IMR-90 (cell line): ENCODE measurements at regions not wholly inside any gene's neighbourhood (a gene's known extent, or its start where the extent isn't known, plus 50 kb on each side); places are given as distances from the start of the nearest gene placed in this dataset.

ENCODE experiments used
- ATAC-seq: fragments of 200-7000 bp; cut with Tn5 transposase; 2 replicates; pipeline ENCODE4 v1.9.1; 2020; ENCODE audit warnings: low read depth, mild to moderate bottlenecking, moderate library complexity
- BruUV-seq: library from RNA; stranded (reverse); fragments of 400-500 nt; replicated peaks from 2 replicates; lab custom pipeline; 2021; lab: Mats Ljungman, UMichigan
- CTCF ChIA-PET: fragments of 300-600 bp; formaldehyde crosslinking; extraction: SDS; loops from one replicate; lab custom pipeline; 2021; ENCODE audit warnings: antibody characterized with exemption; lab: Yijun Ruan, JAX
- POLR2A ChIA-PET: fragments of 300-600 bp; sonication (Branson Sonifier 250); formaldehyde crosslinking; loops from one replicate; lab custom pipeline; 2022; ENCODE audit warnings: antibody characterized with exemption; ENCODE audit not compliant: unreplicated experiment; lab: Charles Lee
- DNase-seq: peaks from one replicate; pipeline ENCODE4 v3.0.0; 2013
- H2AFZ ChIP-seq: replicated peaks from 2 replicates; pipeline ENCODE3; 2013; ENCODE audit warnings: low read length, mild to moderate bottlenecking; ENCODE audit not compliant: poor library complexity
- H2AK5ac ChIP-seq: 2 replicates; pipeline ENCODE4 v1.6.1; 2013; ENCODE audit warnings: low read depth, low read length, inconsistent platforms
- H2AK9ac ChIP-seq: replicated peaks from 2 replicates; pipeline ENCODE3; 2013; ENCODE audit warnings: mild to moderate bottlenecking, low read depth, low read length, moderate library complexity; ENCODE audit not compliant: poor library complexity
- H2BK120ac ChIP-seq: 2 replicates; pipeline ENCODE4 v1.6.1; 2013; ENCODE audit warnings: low read depth, low read length, inconsistent platforms
- H2BK15ac ChIP-seq: 3 replicates; pipeline ENCODE4 v1.6.1; 2013; ENCODE audit warnings: low read depth, low read length, inconsistent platforms
- H2BK20ac ChIP-seq: 2 replicates; pipeline ENCODE4 v1.6.1; 2013; ENCODE audit warnings: low read depth, mild to moderate bottlenecking, inconsistent platforms, low read length, moderate library complexity
- H2BK5ac ChIP-seq: 2 replicates; pipeline ENCODE4 v1.6.1; 2013; ENCODE audit warnings: mild to moderate bottlenecking, low read depth, low read length, inconsistent platforms; ENCODE audit not compliant: poor library complexity, severe bottlenecking
- H3K14ac ChIP-seq: replicated peaks from 2 replicates; pipeline ENCODE4 v1.6.1; 2013; ENCODE audit warnings: low read depth, low read length, inconsistent platforms
- H3K18ac ChIP-seq: 2 replicates; pipeline ENCODE4 v1.6.1; 2013; ENCODE audit warnings: low read depth, low read length, control low read depth
- H3K23ac ChIP-seq: 2 replicates; pipeline ENCODE4 v1.6.1; 2013; ENCODE audit warnings: low read depth, low read length, inconsistent platforms
- H3K27ac ChIP-seq: 2 replicates; pipeline ENCODE4 v1.5.1; 2013; ENCODE audit warnings: mild to moderate bottlenecking, control low read depth, low read length; ENCODE audit not compliant: insufficient read depth
- H3K27me3 ChIP-seq: 2 replicates; pipeline ENCODE4 v1.6.1; 2013; ENCODE audit warnings: low read length; ENCODE audit not compliant: control insufficient read depth, insufficient read depth
- H3K36me3 ChIP-seq: 2 replicates; pipeline ENCODE4 v1.6.1; 2013; ENCODE audit warnings: low read length, mixed read lengths; ENCODE audit not compliant: control insufficient read depth, insufficient read depth
- H3K4ac ChIP-seq: 2 replicates; pipeline ENCODE4 v1.6.1; 2013; ENCODE audit warnings: low read depth, low read length, inconsistent platforms
- H3K4me1 ChIP-seq: 2 replicates; pipeline ENCODE4 v1.6.1; 2013; ENCODE audit warnings: low read length, mixed read lengths; ENCODE audit not compliant: control insufficient read depth, insufficient read depth
- H3K4me2 ChIP-seq: 2 replicates; pipeline ENCODE4 v1.6.1; 2013; ENCODE audit warnings: low read depth, mild to moderate bottlenecking, control low read depth, low read length, moderate library complexity
- H3K4me3 ChIP-seq: 2 replicates; pipeline ENCODE4 v1.5.1; 2013; ENCODE audit warnings: low read depth, mild to moderate bottlenecking, control low read depth, low read length, moderate library complexity; ENCODE audit not compliant: insufficient read depth
- H3K56ac ChIP-seq: 2 replicates; pipeline ENCODE4 v1.6.1; 2013; ENCODE audit warnings: low read length, inconsistent platforms; ENCODE audit not compliant: insufficient read depth; ENCODE audit errors: extremely low read depth
- H3K79me1 ChIP-seq, 2 experiments: 2 replicates each; pipeline ENCODE4 v1.6.1; 2013; ENCODE audit warnings: low read length in 2 of 2, inconsistent platforms in 1 of 2, low read depth in 1 of 2
- H3K9ac ChIP-seq: 2 replicates; pipeline ENCODE4 v1.6.1; 2013; ENCODE audit warnings: low read depth, low read length, control low read depth
- H3K9me1 ChIP-seq: 2 replicates; pipeline ENCODE4 v1.6.1; 2013; ENCODE audit warnings: low read length, inconsistent platforms; ENCODE audit not compliant: insufficient read depth
- H3K9me3 ChIP-seq: 2 replicates; pipeline ENCODE4 v1.6.1; 2013; ENCODE audit warnings: low read length; ENCODE audit not compliant: control insufficient read depth, insufficient read depth
- H4K20me1 ChIP-seq: 2 replicates; pipeline ENCODE4 v1.6.1; 2013; ENCODE audit warnings: low read length, inconsistent platforms; ENCODE audit not compliant: insufficient read depth
- H4K5ac ChIP-seq: 2 replicates; pipeline ENCODE4 v1.6.1; 2013; ENCODE audit warnings: mild to moderate bottlenecking, low read depth, low read length, control low read depth
- H4K8ac ChIP-seq, 2 experiments: 2 replicates each; pipeline ENCODE4 v1.6.1; 2013; ENCODE audit warnings: low read depth in 2 of 2, low read length in 2 of 2, control low read depth in 1 of 2, inconsistent platforms in 1 of 2
- H4K91ac ChIP-seq: 2 replicates; pipeline ENCODE4 v1.6.1; 2013; ENCODE audit warnings: low read depth, low read length, inconsistent platforms; ENCODE audit not compliant: insufficient read depth
- BHLHE40 ChIP-seq: fragments of 150-350 bp; IDR thresholded peaks from 2 replicates; pipeline ENCODE4 v1.6.1; 2016; ENCODE audit warnings: mild to moderate bottlenecking, low read depth, low read length
- CEBPB ChIP-seq: IDR thresholded peaks from 2 replicates; pipeline ENCODE4 v1.6.1; 2012; ENCODE audit warnings: low read depth, low read length, improper control_type of control experiment
- CHD1 ChIP-seq: IDR thresholded peaks from 2 replicates; pipeline ENCODE4 v1.6.1; 2012; ENCODE audit warnings: low read depth, low read length, improper control_type of control experiment
- ELK1 ChIP-seq: fragments of 150-350 bp; IDR thresholded peaks from 2 replicates; pipeline ENCODE4 v1.6.1; 2016; ENCODE audit warnings: low read depth, mild to moderate bottlenecking, low read length, moderate library complexity, borderline replicate concordance
- FOS ChIP-seq: fragments of 150-350 bp; IDR thresholded peaks from 2 replicates; pipeline ENCODE4 v1.6.1; 2016; ENCODE audit warnings: low read depth, low read length
- MAFK ChIP-seq: IDR thresholded peaks from 2 replicates; pipeline ENCODE4 v1.6.1; 2012; ENCODE audit warnings: low read depth, low read length, improper control_type of control experiment
- MAZ ChIP-seq: IDR thresholded peaks from 2 replicates; pipeline ENCODE4 v1.6.1; 2012; ENCODE audit warnings: low read depth, mild to moderate bottlenecking, low read length, improper control_type of control experiment, moderate library complexity, borderline replicate concordance
- MXI1 ChIP-seq: IDR thresholded peaks from 2 replicates; pipeline ENCODE4 v1.6.1; 2012; ENCODE audit warnings: low read depth, mild to moderate bottlenecking, low read length, moderate library complexity, borderline replicate concordance
- NFE2L2 ChIP-seq: fragments of 150-350 bp; IDR thresholded peaks from 2 replicates; pipeline ENCODE4 v1.6.1; 2016; ENCODE audit warnings: low read depth, mild to moderate bottlenecking, low read length
- POLR2A ChIP-seq: IDR thresholded peaks from 2 replicates; pipeline ENCODE4 v1.6.1; 2012; ENCODE audit warnings: mild to moderate bottlenecking, low read depth, low read length
- RAD21 ChIP-seq: IDR thresholded peaks from 2 replicates; pipeline ENCODE4 v1.6.1; 2012; ENCODE audit warnings: low read length, improper control_type of control experiment
- RCOR1 ChIP-seq: IDR thresholded peaks from 2 replicates; pipeline ENCODE4 v1.6.1; 2012; ENCODE audit warnings: mild to moderate bottlenecking, low read length, improper control_type of control experiment; ENCODE audit not compliant: insufficient replicate concordance
- RFX5 ChIP-seq: IDR thresholded peaks from 2 replicates; pipeline ENCODE4 v1.8.0; 2012; ENCODE audit warnings: low read depth, mild to moderate bottlenecking, low read length, moderate library complexity
- SMC3 ChIP-seq: fragments of 150-350 bp; IDR thresholded peaks from 2 replicates; pipeline ENCODE4 v1.6.1; 2016; ENCODE audit warnings: low read depth, mild to moderate bottlenecking, antibody characterized with exemption, low read length, moderate library complexity
- USF2 ChIP-seq: fragments of 150-350 bp; IDR thresholded peaks from 2 replicates; pipeline ENCODE4 v1.6.1; 2017; ENCODE audit warnings: mild to moderate bottlenecking, antibody characterized with exemption, low read length, low read depth
- WGBS, 2 experiments: methylation state at CpG; one replicate each; pipeline versions ENCODE4 v1.1.5 to v1.1.7; 2013; ENCODE audit warnings: missing lambda C conversion rate in 2 of 2; ENCODE audit not compliant: insufficient read length in 1 of 2; ENCODE audit errors: extremely low coverage in 2 of 2; 5-methylcytosine and 5-hydroxymethylcytosine counted together
- dilution Hi-C: fragments of 300-500 bp; cut with HindIII; formaldehyde crosslinking; loops from one replicate; pipeline ENCODE4 v1.14.3; 2018; ENCODE audit warnings: low sequenced_read_pairs; ENCODE audit not compliant: unreplicated experiment
- in situ Hi-C: fragments of 300-500 bp; cut with MboI; formaldehyde crosslinking; loops from 3 replicates; pipeline ENCODE4 v1.14.3; 2019; ENCODE audit warnings: low sequenced_read_pairs, inconsistent platforms, mixed read lengths
- intact Hi-C: fragments of 100-400 bp; cut with micrococcal nuclease; formaldehyde crosslinking; loops from 2 replicates; pipeline ENCODE4 v1.10.0; 2022
- TF ChIP-seq, protein P1 (sequence below): conservative IDR thresholded peaks from 2 replicates; pipeline ENCODE4 v1.5.1; 2012; ENCODE audit warnings: mild to moderate bottlenecking, low read depth, low read length, improper control_type of control experiment

DNA sequence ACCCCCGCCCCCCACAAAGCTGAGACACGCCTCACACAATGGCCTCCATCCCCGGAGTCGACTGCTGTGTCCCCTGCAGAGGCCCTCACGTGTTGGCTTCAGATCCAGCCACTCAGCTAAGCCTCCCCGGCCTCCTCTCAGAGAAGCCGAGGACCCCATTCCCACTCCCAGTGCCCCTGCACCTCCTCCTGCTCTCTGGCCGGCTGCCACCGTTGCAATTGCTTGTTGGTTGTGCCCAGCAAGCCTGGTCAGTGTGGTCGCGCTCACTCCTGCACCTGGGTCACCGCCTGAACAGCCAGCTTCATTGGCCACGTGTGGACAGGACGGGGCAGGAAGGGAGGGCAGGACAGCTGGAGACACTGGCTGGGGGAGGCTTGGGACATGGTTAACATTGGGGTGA, 191.5 kb upstream of the SALL3 start:
- no peak overlapping the region for H3K27ac ChIP-seq
- H2AK5ac ChIP-seq, result no peak overlapping the region
- no peak overlapping the region for H4K8ac ChIP-seq
- H2AK9ac ChIP-seq, result no peak overlapping the region
- H3K14ac ChIP-seq, result no peak overlapping the region
- H3K36me3 ChIP-seq, result no peaks in the 10 kb centered on the region
- no peak overlapping the region for H2BK5ac ChIP-seq
- H3K56ac ChIP-seq, result no peak overlapping the region
- H3K4me1 ChIP-seq, result no peaks in the 10 kb centered on the region
- no peak overlapping the region for H3K4ac ChIP-seq
- ChIA-PET CTCF (no interaction called here), POLR2A (no interaction called here)
- H3K18ac ChIP-seq, result no peak overlapping the region
- H4K5ac ChIP-seq, result no peak overlapping the region
- no TSS peak for BruUV-seq
- H2BK20ac ChIP-seq, result no peak overlapping the region
- no peaks in the 10 kb centered on the region for H3K9me1 ChIP-seq
- no peaks in the 10 kb centered on the region for H3K79me1 ChIP-seq
- H3K27me3 ChIP-seq, result no peaks in the 10 kb centered on the region
- TF ChIP-seq POLR2A (no peak), RCOR1 (no peak), RFX5 (no peak), CEBPB (no peak), MXI1 (no peak), CHD1 (no peak), ELK1 (no peak), USF2 (no peak), BHLHE40 (no peak), RAD21 (no peak), MAZ (no peak), FOS (no peak), SMC3 (no peak), MAFK (no peak), NFE2L2 (no peak)
- TF ChIP-seq, protein P1, sequence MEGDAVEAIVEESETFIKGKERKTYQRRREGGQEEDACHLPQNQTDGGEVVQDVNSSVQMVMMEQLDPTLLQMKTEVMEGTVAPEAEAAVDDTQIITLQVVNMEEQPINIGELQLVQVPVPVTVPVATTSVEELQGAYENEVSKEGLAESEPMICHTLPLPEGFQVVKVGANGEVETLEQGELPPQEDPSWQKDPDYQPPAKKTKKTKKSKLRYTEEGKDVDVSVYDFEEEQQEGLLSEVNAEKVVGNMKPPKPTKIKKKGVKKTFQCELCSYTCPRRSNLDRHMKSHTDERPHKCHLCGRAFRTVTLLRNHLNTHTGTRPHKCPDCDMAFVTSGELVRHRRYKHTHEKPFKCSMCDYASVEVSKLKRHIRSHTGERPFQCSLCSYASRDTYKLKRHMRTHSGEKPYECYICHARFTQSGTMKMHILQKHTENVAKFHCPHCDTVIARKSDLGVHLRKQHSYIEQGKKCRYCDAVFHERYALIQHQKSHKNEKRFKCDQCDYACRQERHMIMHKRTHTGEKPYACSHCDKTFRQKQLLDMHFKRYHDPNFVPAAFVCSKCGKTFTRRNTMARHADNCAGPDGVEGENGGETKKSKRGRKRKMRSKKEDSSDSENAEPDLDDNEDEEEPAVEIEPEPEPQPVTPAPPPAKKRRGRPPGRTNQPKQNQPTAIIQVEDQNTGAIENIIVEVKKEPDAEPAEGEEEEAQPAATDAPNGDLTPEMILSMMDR, result no peak
- H3K4me3 ChIP-seq, result no peak overlapping the region
- no peak overlapping the region for H3K23ac ChIP-seq
- H3K9ac ChIP-seq, result no peak overlapping the region
- intact Hi-C loops (no loop called here), dilution Hi-C loops (no loop called here), in situ Hi-C loops (no loop called here)
- no peaks in the 10 kb centered on the region for H4K20me1 ChIP-seq
- H2BK120ac ChIP-seq, result no peak overlapping the region
- H2BK15ac ChIP-seq, result no peak overlapping the region
- H2AFZ ChIP-seq, result no peak overlapping the region
- no peak overlapping the region for H3K4me2 ChIP-seq
- ATAC-seq (no peak), DNase-seq (no peak)
- WGBS, 2 experiments, result 53% methylated on average over 3 of the region's 14 CpGs; no CpG with 5 or more reads in 1 of the 2 experiments
- H3K9me3 ChIP-seq, result peaks cover 40% of the 10 kb centered on the region
- no peak overlapping the region for H4K91ac ChIP-seq
